ENCODE measurements at regions not wholly inside any gene's neighbourhood (a gene's known extent, or its start where the extent isn't known, plus 50 kb on each side); places are given as distances from the start of the nearest gene placed in this dataset.

GRCh38 chr3:35549690-35550089 lies 89.6 kb upstream of the ARPP21 start:
- Histone ChIP-seq H3K36me3 (ENCODE audit: low read depth) (no peaks in the 10 kb centered on the region), H3K79me2 (ENCODE audit: low read depth) (no peaks in the 10 kb centered on the region), H3K27me3 (ENCODE audit: insufficient read depth, low read depth) (no peaks in the 10 kb centered on the region), H3K27ac (no peak overlapping the region), H4K20me1 (ENCODE audit: insufficient read depth) (no peaks in the 10 kb centered on the region), H3K9me3 (ENCODE audit: insufficient read depth, low read depth) (no peaks in the 10 kb centered on the region), H3K9me2 (ENCODE audit: insufficient read depth) (no peaks in the 10 kb centered on the region), H3F3A (ENCODE audit: insufficient read depth, low read depth) (no peaks in the 10 kb centered on the region), H3K4me1 (replicated peaks; ENCODE audit: insufficient read depth) (no peaks in the 10 kb centered on the region), H3K4me3 (no peak overlapping the region), H2AFZ (no peak overlapping the region), H3K4me2 (no peak overlapping the region)
- ChIA-PET POLR2A (ENCODE audit: unreplicated experiment) (no interaction called here), CTCF (no interaction called here)
- intact Hi-C loops (cut with micrococcal nuclease; ENCODE audit: unreplicated experiment) = no loop called here
- no TSS peak for BruUV-seq (replicated peaks)
- no peak for DNase-seq
- TF ChIP-seq EZH2 (IDR thresholded peaks at IDR 0.05; ENCODE audit: low read depth) (no peak), CTCF (conservative IDR thresholded peaks at IDR 0.05) (no peak)

GRCh38 chr3:35562141-35562540 lies 77.2 kb upstream of the ARPP21 start:
- no peak overlapping the region for H2AFZ ChIP-seq
- H3K4me2 ChIP-seq = no peak overlapping the region
- H3K36me3 ChIP-seq (ENCODE audit: low read depth) = no peaks in the 10 kb centered on the region
- no peaks in the 10 kb centered on the region for H3K9me3 ChIP-seq (ENCODE audit: insufficient read depth, low read depth)
- no peak for DNase-seq
- intact Hi-C loops (cut with micrococcal nuclease; ENCODE audit: unreplicated experiment) = no loop called here
- H3K4me3 ChIP-seq = no peak overlapping the region
- POLR2A ChIA-PET (ENCODE audit: unreplicated experiment) = no interaction called here
- H3K4me1 ChIP-seq (replicated peaks; ENCODE audit: insufficient read depth) = no peaks in the 10 kb centered on the region
- no peak overlapping the region for H3K27ac ChIP-seq
- H4K20me1 ChIP-seq (ENCODE audit: insufficient read depth) = no peaks in the 10 kb centered on the region
- no peaks in the 10 kb centered on the region for H3K9me2 ChIP-seq (ENCODE audit: insufficient read depth)
- CTCF ChIA-PET = no interaction called here
- TF ChIP-seq CTCF (conservative IDR thresholded peaks at IDR 0.05) (no peak), EZH2 (IDR thresholded peaks at IDR 0.05; ENCODE audit: low read depth) (no peak)
- no TSS peak for BruUV-seq (replicated peaks)
- H3F3A ChIP-seq (ENCODE audit: insufficient read depth, low read depth) = no peaks in the 10 kb centered on the region
- no peaks in the 10 kb centered on the region for H3K79me2 ChIP-seq (ENCODE audit: low read depth)
- no peaks in the 10 kb centered on the region for H3K27me3 ChIP-seq (ENCODE audit: insufficient read depth, low read depth)

GRCh38 chr3:35565048-35565447 lies 74.3 kb upstream of the ARPP21 start:
- H3K27me3 ChIP-seq (ENCODE audit: insufficient read depth, low read depth) = no peaks in the 10 kb centered on the region
- H3K79me2 ChIP-seq (ENCODE audit: low read depth) = no peaks in the 10 kb centered on the region
- TF ChIP-seq CTCF (conservative IDR thresholded peaks at IDR 0.05) (no peak), EZH2 (IDR thresholded peaks at IDR 0.05; ENCODE audit: low read depth) (no peak)
- DNase-seq = no peak
- H3K4me2 ChIP-seq = no peak overlapping the region
- H4K20me1 ChIP-seq (ENCODE audit: insufficient read depth) = no peaks in the 10 kb centered on the region
- no peak overlapping the region for H3K27ac ChIP-seq
- no peaks in the 10 kb centered on the region for H3F3A ChIP-seq (ENCODE audit: insufficient read depth, low read depth)
- CTCF ChIA-PET = no interaction called here
- no TSS peak for BruUV-seq (replicated peaks)
- no peak overlapping the region for H3K4me3 ChIP-seq
- intact Hi-C loops (cut with micrococcal nuclease; ENCODE audit: unreplicated experiment) = no loop called here
- no peaks in the 10 kb centered on the region for H3K9me2 ChIP-seq (ENCODE audit: insufficient read depth)
- no peaks in the 10 kb centered on the region for H3K9me3 ChIP-seq (ENCODE audit: insufficient read depth, low read depth)
- H3K36me3 ChIP-seq (ENCODE audit: low read depth) = no peaks in the 10 kb centered on the region
- no peaks in the 10 kb centered on the region for H3K4me1 ChIP-seq (replicated peaks; ENCODE audit: insufficient read depth)
- POLR2A ChIA-PET (ENCODE audit: unreplicated experiment) = no interaction called here
- H2AFZ ChIP-seq = no peak overlapping the region
